ENCODE measurements at regions not wholly inside any gene's neighbourhood (a gene's known extent, or its start where the extent isn't known, plus 50 kb on each side); places are given as distances from the start of the nearest gene placed in this dataset.

DNA sequence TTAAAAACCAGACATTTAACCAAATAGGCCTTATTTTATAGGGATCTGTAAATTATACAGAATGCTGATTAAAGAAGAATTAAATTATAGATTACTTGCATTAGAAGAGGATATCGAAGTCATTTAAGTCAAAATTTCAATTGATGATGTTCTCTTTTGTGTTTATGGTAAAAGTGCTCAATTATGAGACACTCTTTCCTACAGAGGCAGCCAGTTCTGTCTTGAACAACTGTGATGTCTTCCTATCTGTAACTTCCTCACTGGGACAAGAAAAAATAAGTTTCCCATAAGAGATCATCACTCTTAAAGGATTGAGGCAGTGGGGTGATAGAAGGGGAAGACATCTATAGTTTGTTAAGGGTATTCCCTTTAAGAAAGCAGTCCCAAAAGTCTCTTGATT is 613.5 kb downstream of the INSC start:
- TF ChIP-seq, protein P1, sequence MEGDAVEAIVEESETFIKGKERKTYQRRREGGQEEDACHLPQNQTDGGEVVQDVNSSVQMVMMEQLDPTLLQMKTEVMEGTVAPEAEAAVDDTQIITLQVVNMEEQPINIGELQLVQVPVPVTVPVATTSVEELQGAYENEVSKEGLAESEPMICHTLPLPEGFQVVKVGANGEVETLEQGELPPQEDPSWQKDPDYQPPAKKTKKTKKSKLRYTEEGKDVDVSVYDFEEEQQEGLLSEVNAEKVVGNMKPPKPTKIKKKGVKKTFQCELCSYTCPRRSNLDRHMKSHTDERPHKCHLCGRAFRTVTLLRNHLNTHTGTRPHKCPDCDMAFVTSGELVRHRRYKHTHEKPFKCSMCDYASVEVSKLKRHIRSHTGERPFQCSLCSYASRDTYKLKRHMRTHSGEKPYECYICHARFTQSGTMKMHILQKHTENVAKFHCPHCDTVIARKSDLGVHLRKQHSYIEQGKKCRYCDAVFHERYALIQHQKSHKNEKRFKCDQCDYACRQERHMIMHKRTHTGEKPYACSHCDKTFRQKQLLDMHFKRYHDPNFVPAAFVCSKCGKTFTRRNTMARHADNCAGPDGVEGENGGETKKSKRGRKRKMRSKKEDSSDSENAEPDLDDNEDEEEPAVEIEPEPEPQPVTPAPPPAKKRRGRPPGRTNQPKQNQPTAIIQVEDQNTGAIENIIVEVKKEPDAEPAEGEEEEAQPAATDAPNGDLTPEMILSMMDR (IDR thresholded peaks at IDR 0.05) = no peak
- no peak for DNase-seq (ENCODE audit: low spot score in 2 of 2)
- Histone ChIP-seq H3K36me3 (no peaks in the 10 kb centered on the region), H3K27me3 (no peaks in the 10 kb centered on the region), H3K9me3 (no peaks in the 10 kb centered on the region), H3K27ac (no peak overlapping the region), H3K4me1 (peaks cover 0 to 9% of the 10 kb centered on the region in 2 donors), H3K4me3 (no peak overlapping the region)
- intact Hi-C loops (cut with DNase I) = no loop called here

DNA sequence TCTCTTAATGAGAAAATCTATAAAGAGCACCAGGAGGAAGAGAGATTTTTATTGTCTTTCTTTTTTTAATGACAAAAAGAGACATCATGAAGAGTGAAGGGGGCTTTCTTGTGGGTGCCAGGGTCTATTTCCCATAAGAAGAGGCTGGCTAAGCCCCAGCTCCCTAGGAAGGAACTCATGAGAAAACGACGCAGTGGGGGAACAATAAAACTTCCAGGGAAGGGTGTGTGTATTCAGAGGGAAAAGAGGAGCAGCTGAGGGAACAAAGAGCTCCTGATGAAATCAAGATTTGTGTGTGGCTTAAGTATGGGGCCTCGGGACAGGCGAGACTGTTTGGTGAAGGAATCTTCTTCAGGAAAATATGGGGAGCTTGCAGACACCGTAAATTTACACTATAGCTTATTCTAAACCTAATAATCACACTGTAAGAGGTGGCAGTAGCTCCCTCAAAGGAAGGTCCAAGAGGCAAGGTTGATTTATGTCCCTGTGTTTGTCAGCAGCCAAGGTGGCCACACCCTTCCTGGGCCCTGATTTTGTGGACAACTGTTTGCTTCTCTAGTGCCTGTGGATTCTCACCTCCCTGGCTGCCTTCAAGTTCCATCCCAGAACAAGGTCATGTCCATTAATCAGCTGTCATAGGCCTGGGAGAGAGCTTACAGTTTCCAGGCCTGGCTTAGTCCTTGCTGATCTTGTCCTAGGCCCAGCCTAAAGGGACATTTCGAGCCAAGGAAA is 615.7 kb downstream of the INSC start:
- no peaks in the 10 kb centered on the region for H3K9me3 ChIP-seq
- H3K36me3 ChIP-seq = no peaks in the 10 kb centered on the region
- intact Hi-C loops (cut with DNase I) = no loop called here
- H3K27me3 ChIP-seq = no peaks in the 10 kb centered on the region
- H3K4me3 ChIP-seq = no peak overlapping the region
- TF ChIP-seq, protein P1 (IDR thresholded peaks at IDR 0.05) = no peak
- peaks cover 0 to 9% of the 10 kb centered on the region in 2 donors for H3K4me1 ChIP-seq
- no peak for DNase-seq (ENCODE audit: low spot score in 2 of 2)
- no peak overlapping the region for H3K27ac ChIP-seq

DNA sequence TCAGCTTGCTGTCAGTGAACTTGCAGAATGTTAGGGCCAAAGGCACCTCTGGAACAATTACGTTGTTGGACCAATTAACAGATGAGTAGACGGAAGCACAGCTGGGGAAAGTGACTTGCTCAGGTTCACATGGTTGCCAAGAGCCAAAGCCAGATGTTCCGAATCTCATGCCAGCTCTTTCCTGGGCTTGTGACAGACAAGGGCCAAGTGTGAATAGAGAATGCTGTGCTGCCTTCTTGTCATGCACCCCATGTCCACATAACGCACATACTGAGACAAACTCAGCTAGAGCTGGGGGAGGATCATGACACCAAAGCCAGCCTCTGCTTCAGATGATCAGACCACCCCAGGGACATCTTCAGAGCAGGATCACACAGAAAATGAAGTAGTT is 616.3 kb downstream of the INSC start:
- Histone ChIP-seq H3K27me3 (no peaks in the 10 kb centered on the region), H3K27ac (no peak overlapping the region), H3K4me1 (peaks cover 0 to 9% of the 10 kb centered on the region in 2 donors), H3K4me3 (no peak overlapping the region), H3K36me3 (no peaks in the 10 kb centered on the region), H3K9me3 (no peaks in the 10 kb centered on the region)
- TF ChIP-seq, protein P1 (IDR thresholded peaks at IDR 0.05) = no peak
- DNase-seq (ENCODE audit: low spot score in 2 of 2) = no peak
- intact Hi-C loops (cut with DNase I) = no loop called here

DNA sequence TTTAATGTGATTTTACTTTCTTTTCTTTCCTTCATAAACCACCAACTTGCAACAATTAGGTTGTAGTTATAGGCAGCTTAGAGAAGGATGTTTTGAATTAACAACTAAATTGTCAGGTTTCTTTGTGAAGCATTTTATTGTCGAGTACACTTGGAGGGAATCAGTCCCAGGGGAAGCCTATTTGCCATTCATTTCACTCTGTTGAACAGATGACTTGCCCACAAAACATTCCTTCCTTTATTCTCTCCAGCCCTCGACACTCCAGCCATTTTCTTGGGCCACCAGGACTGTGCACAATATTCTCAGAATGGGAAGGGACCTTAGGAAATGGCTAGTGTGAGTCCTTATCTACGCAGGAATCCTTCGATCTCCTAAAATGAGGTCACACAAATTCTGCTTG is 620.6 kb downstream of the SOX6 start:
- H3K27me3 ChIP-seq = no peaks in the 10 kb centered on the region
- H3K27ac ChIP-seq = no peak overlapping the region
- H3K4me1 ChIP-seq = no peaks in the 10 kb centered on the region
- intact Hi-C loops (cut with DNase I) = no loop called here
- H3K36me3 ChIP-seq = no peaks in the 10 kb centered on the region
- no peak overlapping the region for H3K4me3 ChIP-seq
- TF ChIP-seq, protein P1 (IDR thresholded peaks at IDR 0.05) = no peak
- H3K9me3 ChIP-seq = no peaks in the 10 kb centered on the region
- no peak for DNase-seq (ENCODE audit: low spot score in 2 of 2)

DNA sequence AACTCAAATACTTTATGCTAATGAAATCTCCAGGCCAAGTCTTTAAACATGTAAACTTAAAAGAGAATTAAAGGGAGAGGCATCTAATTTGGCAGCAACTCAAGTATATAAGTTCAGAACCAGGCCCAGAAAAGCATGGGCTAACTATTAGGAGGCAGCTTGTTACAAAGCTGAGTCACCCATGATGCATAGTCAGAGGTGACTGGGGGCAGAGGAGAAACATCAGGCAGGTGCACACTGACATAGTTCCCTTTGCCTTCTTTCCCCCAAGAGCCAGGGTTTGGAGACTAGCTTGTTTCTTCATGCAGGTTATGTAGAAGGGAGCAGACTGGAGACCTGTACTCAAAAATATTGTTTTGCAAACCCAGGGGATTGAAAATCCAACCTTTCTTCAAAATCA is 619.0 kb downstream of the SOX6 start:
- TF ChIP-seq, protein P1 (IDR thresholded peaks at IDR 0.05) = no peak
- no peak overlapping the region for H3K27ac ChIP-seq
- DNase-seq (ENCODE audit: low spot score in 2 of 2) = no peak
- no peaks in the 10 kb centered on the region for H3K36me3 ChIP-seq
- H3K27me3 ChIP-seq = no peaks in the 10 kb centered on the region
- intact Hi-C loops (cut with DNase I) = no loop called here
- no peaks in the 10 kb centered on the region for H3K4me1 ChIP-seq
- no peaks in the 10 kb centered on the region for H3K9me3 ChIP-seq
- no peak overlapping the region for H3K4me3 ChIP-seq

DNA sequence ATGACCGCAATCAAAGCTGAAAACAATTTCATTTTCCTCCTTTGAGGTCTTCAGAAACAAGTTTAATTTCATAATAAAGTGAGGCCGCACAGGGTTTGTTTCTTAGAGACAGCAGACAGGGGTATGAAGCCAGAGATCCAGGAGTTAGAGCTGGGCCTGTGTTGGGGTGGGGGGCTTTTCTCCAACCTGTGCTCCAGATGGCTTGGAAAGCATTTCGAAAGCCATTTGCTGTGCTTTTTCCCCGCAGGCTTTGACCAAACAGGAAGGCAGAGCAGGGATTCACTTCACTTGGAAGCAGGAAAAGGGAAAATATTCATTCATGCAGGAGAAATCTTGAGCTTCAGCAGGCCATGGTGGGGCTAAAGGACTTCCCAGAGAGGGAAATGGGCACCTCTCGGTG is 617.4 kb downstream of the SOX6 start:
- no peak overlapping the region for H3K4me3 ChIP-seq
- intact Hi-C loops (cut with DNase I) = no loop called here
- H3K27ac ChIP-seq = no peak overlapping the region
- no peaks in the 10 kb centered on the region for H3K4me1 ChIP-seq
- TF ChIP-seq, protein P1 (IDR thresholded peaks at IDR 0.05) = no peak
- DNase-seq (ENCODE audit: low spot score in 2 of 2) = no peak
- no peaks in the 10 kb centered on the region for H3K36me3 ChIP-seq
- no peaks in the 10 kb centered on the region for H3K27me3 ChIP-seq
- H3K9me3 ChIP-seq = no peaks in the 10 kb centered on the region

All from ascending aorta (tissue), 2 donors.